SHP77 treated with DMSO at 0.1 percent for 48 hours (cell line): ENCODE measurements at regions not wholly inside any gene's neighbourhood (a gene's known extent, or its start where the extent isn't known, plus 50 kb on each side); places are given as distances from the start of the nearest gene placed in this dataset.

Experiments
- DNase-seq: peaks from one replicate; lab custom pipeline; 2025; lab: John Stamatoyannopoulos, UW

GRCh38 chr12:107553211-107553765, 132.3 kb upstream of the PWP1 start:
- no peak for DNase-seq

- no peak for DNase-seq
These were observed 130.7 kb upstream of the PWP1 start for GRCh38 chr12:107554941-107555340.

GRCh38 chr12:107557026-107557425, 128.6 kb upstream of the PWP1 start:
- no peak for DNase-seq

GRCh38 chr12:107557589-107558100, 128.0 kb upstream of the PWP1 start:
- no peak for DNase-seq

GRCh38 chr12:107558141-107558815, 127.3 kb upstream of the PWP1 start:
- no peak for DNase-seq

GRCh38 chr12:107558816-107559382, 126.7 kb upstream of the PWP1 start:
- DNase-seq, result no peak

- DNase-seq, result no peak
These were observed 125.3 kb upstream of the PWP1 start for GRCh38 chr12:107560165-107560898.

GRCh38 chr12:107560899-107561285, 124.7 kb upstream of the PWP1 start:
- no peak for DNase-seq

- no peak for DNase-seq
These were observed 120.7 kb upstream of the PWP1 start for GRCh38 chr12:107564946-107565345.

- DNase-seq, result no peak
These were observed 120.0 kb upstream of the PWP1 start for GRCh38 chr12:107565551-107565950.

- DNase-seq, result no peak
These were observed 117.6 kb upstream of the PWP1 start for GRCh38 chr12:107567876-107568619.

GRCh38 chr12:107568718-107569117, 116.9 kb upstream of the PWP1 start:
- no peak for DNase-seq

GRCh38 chr12:107570721-107571120, 114.9 kb upstream of the PWP1 start:
- DNase-seq, result no peak

- no peak for DNase-seq
These were observed 114.1 kb upstream of the PWP1 start for GRCh38 chr12:107571492-107571891.

GRCh38 chr12:107574691-107575090, 110.9 kb upstream of the PWP1 start:
- no peak for DNase-seq

GRCh38 chr12:107580750-107581618, 104.6 kb upstream of the PWP1 start:
- no peak for DNase-seq

GRCh38 chr12:107581619-107582015, 104.0 kb upstream of the PWP1 start:
- DNase-seq, result no peak

GRCh38 chr12:107583551-107583950, 102.0 kb upstream of the PWP1 start:
- DNase-seq, result no peak

GRCh38 chr12:107584563-107584962, 101.0 kb upstream of the PWP1 start:
- no peak for DNase-seq

GRCh38 chr12:107586256-107586970, 99.2 kb upstream of the PWP1 start:
- no peak for DNase-seq
